GM06990 (cell line): ENCODE measurements at regions not wholly inside any gene's neighbourhood (a gene's known extent, or its start where the extent isn't known, plus 50 kb on each side); places are given as distances from the start of the nearest gene placed in this dataset.

Source experiments
- DNase-seq: peaks from one replicate; pipeline ENCODE4 v3.0.0-alpha.2; 2011; ENCODE audit not compliant: insufficient read length; ENCODE audit errors: extremely low read depth
- H3K27me3 ChIP-seq: replicated peaks from 2 replicates; pipeline ENCODE4 v1.6.0; 2011; ENCODE audit warnings: low read length; ENCODE audit not compliant: control insufficient read depth, insufficient read depth
- H3K36me3 ChIP-seq: 2 replicates; pipeline ENCODE4 v1.5.1; 2011; ENCODE audit warnings: low read length; ENCODE audit not compliant: control insufficient read depth, insufficient read depth
- H3K4me3 ChIP-seq: replicated peaks from 2 replicates; pipeline ENCODE4 v1.5.1; 2011; ENCODE audit warnings: low read depth, mild to moderate bottlenecking, control low read depth, low read length
- CTCF ChIP-seq: IDR thresholded peaks from 2 replicates; pipeline ENCODE4 v1.5.1; 2011; ENCODE audit warnings: low read length, control low read depth, mild to moderate bottlenecking, inconsistent platforms; ENCODE audit not compliant: insufficient read depth, poor library complexity, severe bottlenecking

GRCh38 chr5:74261421-74261820, 379.1 kb downstream of the ENC1 start:
- no peak for TF ChIP-seq CTCF
- H3K36me3 ChIP-seq = no peaks in the 10 kb centered on the region
- no peaks in the 10 kb centered on the region for H3K27me3 ChIP-seq
- no peak overlapping the region for H3K4me3 ChIP-seq
- no peak for DNase-seq

GRCh38 chr5:74259572-74259971, 381.0 kb downstream of the ENC1 start:
- no peak for TF ChIP-seq CTCF
- Histone ChIP-seq H3K36me3 (no peaks in the 10 kb centered on the region), H3K4me3 (no peak overlapping the region), H3K27me3 (no peaks in the 10 kb centered on the region)
- no peak for DNase-seq

- Histone ChIP-seq H3K27me3 (no peaks in the 10 kb centered on the region), H3K36me3 (no peaks in the 10 kb centered on the region), H3K4me3 (no peak overlapping the region)
- no peak for TF ChIP-seq CTCF
- no peak for DNase-seq
Measured at GRCh38 chr5:74258314-74258665, 382.2 kb downstream of the ENC1 start.

GRCh38 chr5:74257645-74258313, 382.7 kb downstream of the ENC1 start:
- no peaks in the 10 kb centered on the region for H3K27me3 ChIP-seq
- H3K4me3 ChIP-seq = no peak overlapping the region
- H3K36me3 ChIP-seq = no peaks in the 10 kb centered on the region
- no peak for DNase-seq
- no peak for TF ChIP-seq CTCF

GRCh38 chr5:74257060-74257527, 383.4 kb downstream of the ENC1 start:
- no peak overlapping the region for H3K4me3 ChIP-seq
- no peak for TF ChIP-seq CTCF
- no peak for DNase-seq
- H3K27me3 ChIP-seq = no peaks in the 10 kb centered on the region
- H3K36me3 ChIP-seq = no peaks in the 10 kb centered on the region
